ENCODE measurements at regions not wholly inside any gene's neighbourhood (a gene's known extent, or its start where the extent isn't known, plus 50 kb on each side); places are given as distances from the start of the nearest gene placed in this dataset.

DNA sequence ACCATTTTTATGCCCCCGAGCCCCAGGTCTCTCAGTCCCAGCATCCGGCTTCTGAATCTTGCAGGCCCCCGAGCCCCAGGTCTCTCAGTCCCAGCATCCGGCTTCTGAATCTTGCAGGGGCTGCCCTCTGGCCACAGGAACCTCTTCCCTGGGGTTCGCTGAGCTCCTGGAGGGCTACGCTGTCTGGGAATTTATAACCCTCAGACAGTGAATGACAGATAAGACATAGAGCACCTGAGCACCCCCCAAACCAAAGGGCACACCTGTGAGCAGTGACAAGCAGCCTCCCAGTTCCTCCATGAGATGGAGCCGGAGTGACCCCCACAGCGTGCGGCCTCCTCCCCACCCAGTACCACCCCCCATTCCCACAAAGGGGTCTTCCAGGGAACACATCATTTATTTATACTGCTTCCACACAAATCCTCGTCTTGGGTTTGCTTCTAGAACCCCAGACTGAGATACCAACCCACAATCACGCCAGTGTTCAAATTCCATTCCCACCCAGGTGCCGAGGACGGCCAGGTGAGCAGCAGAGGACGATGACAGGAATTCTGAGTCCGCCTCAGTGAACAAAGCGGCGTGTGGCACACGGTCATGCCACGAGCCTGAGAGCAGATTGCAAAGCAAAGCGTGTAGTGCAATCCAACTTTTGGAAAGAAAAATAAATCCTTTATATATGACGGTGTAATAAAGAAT, 57.7 kb upstream of the FAM20C start (continued):
- TF ChIP-seq, protein P1, sequence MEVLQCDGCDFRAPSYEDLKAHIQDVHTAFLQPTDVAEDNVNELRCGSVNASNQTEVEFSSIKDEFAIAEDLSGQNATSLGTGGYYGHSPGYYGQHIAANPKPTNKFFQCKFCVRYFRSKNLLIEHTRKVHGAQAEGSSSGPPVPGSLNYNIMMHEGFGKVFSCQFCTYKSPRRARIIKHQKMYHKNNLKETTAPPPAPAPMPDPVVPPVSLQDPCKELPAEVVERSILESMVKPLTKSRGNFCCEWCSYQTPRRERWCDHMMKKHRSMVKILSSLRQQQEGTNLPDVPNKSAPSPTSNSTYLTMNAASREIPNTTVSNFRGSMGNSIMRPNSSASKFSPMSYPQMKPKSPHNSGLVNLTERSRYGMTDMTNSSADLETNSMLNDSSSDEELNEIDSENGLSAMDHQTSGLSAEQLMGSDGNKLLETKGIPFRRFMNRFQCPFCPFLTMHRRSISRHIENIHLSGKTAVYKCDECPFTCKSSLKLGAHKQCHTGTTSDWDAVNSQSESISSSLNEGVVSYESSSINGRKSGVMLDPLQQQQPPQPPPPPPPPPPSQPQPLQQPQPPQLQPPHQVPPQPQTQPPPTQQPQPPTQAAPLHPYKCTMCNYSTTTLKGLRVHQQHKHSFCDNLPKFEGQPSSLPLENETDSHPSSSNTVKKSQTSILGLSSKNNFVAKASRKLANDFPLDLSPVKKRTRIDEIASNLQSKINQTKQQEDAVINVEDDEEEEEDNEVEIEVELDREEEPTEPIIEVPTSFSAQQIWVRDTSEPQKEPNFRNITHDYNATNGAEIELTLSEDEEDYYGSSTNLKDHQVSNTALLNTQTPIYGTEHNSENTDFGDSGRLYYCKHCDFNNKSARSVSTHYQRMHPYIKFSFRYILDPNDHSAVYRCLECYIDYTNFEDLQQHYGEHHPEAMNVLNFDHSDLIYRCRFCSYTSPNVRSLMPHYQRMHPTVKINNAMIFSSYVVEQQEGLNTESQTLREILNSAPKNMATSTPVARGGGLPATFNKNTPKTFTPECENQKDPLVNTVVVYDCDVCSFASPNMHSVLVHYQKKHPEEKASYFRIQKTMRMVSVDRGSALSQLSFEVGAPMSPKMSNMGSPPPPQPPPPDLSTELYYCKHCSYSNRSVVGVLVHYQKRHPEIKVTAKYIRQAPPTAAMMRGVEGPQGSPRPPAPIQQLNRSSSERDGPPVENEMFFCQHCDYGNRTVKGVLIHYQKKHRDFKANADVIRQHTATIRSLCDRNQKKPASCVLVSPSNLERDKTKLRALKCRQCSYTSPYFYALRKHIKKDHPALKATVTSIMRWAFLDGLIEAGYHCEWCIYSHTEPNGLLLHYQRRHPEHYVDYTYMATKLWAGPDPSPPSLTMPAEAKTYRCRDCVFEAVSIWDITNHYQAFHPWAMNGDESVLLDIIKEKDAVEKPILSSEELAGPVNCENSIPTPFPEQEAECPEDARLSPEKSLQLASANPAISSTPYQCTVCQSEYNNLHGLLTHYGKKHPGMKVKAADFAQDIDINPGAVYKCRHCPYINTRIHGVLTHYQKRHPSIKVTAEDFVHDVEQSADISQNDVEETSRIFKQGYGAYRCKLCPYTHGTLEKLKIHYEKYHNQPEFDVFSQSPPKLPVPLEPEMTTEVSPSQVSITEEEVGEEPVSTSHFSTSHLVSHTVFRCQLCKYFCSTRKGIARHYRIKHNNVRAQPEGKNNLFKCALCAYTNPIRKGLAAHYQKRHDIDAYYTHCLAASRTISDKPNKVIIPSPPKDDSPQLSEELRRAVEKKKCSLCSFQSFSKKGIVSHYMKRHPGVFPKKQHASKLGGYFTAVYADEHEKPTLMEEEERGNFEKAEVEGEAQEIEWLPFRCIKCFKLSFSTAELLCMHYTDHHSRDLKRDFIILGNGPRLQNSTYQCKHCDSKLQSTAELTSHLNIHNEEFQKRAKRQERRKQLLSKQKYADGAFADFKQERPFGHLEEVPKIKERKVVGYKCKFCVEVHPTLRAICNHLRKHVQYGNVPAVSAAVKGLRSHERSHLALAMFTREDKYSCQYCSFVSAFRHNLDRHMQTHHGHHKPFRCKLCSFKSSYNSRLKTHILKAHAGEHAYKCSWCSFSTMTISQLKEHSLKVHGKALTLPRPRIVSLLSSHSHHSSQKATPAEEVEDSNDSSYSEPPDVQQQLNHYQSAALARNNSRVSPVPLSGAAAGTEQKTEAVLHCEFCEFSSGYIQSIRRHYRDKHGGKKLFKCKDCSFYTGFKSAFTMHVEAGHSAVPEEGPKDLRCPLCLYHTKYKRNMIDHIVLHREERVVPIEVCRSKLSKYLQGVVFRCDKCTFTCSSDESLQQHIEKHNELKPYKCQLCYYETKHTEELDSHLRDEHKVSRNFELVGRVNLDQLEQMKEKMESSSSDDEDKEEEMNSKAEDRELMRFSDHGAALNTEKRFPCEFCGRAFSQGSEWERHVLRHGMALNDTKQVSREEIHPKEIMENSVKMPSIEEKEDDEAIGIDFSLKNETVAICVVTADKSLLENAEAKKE (CRISPR knock-in tag; IDR thresholded peaks at IDR 0.05): no peak
- no peak for TF ChIP-seq CREB1 (CRISPR knock-in tag; IDR thresholded peaks at IDR 0.05; ENCODE audit: low read depth)

DNA sequence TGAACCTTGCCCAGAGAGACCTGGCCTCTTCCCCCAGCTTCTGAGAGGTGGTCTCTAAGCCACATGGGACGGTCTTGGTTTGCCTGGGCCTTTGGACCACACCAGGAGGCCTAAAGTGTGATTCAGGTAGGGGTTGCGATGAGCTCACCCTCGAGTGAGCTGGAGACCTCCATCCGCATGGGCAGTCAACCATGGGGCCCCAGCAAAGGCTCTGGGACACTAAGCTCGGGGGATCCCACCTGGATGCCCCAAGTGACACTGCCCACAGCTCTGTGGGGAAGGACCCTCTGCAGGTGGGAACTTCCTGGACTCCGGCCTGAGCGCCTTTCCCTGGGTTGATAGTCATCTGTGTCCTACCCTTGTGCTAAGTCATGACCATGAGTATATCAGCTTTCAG, 57.1 kb upstream of the FAM20C start:
- Mint-ChIP-seq H3K4me3 (no peak overlapping the region), H3K36me3 (ENCODE audit: low read depth) (no peaks in the 10 kb centered on the region), H3K4me1 (peaks cover 23% of the 10 kb centered on the region), H3K9me3 (no peaks in the 10 kb centered on the region), H3K27me3 (ENCODE audit: insufficient read depth, low read depth, poor library complexity) (peaks cover 15% of the 10 kb centered on the region), H3K27ac (no peak overlapping the region)
- TF ChIP-seq, protein P2, sequence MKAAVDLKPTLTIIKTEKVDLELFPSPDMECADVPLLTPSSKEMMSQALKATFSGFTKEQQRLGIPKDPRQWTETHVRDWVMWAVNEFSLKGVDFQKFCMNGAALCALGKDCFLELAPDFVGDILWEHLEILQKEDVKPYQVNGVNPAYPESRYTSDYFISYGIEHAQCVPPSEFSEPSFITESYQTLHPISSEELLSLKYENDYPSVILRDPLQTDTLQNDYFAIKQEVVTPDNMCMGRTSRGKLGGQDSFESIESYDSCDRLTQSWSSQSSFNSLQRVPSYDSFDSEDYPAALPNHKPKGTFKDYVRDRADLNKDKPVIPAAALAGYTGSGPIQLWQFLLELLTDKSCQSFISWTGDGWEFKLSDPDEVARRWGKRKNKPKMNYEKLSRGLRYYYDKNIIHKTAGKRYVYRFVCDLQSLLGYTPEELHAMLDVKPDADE (IDR thresholded peaks at IDR 0.05): no peak
- no peak for TF ChIP-seq POLR2AphosphoS5 (IDR thresholded peaks at IDR 0.05; ENCODE audit: low read depth)
- TF ChIP-seq ZNF114 (CRISPR knock-in tag; IDR thresholded peaks at IDR 0.05): no peak
- no peak for TF ChIP-seq JUNB (IDR thresholded peaks at IDR 0.05; ENCODE audit: unreplicated experiment)
- TF ChIP-seq, protein P3, sequence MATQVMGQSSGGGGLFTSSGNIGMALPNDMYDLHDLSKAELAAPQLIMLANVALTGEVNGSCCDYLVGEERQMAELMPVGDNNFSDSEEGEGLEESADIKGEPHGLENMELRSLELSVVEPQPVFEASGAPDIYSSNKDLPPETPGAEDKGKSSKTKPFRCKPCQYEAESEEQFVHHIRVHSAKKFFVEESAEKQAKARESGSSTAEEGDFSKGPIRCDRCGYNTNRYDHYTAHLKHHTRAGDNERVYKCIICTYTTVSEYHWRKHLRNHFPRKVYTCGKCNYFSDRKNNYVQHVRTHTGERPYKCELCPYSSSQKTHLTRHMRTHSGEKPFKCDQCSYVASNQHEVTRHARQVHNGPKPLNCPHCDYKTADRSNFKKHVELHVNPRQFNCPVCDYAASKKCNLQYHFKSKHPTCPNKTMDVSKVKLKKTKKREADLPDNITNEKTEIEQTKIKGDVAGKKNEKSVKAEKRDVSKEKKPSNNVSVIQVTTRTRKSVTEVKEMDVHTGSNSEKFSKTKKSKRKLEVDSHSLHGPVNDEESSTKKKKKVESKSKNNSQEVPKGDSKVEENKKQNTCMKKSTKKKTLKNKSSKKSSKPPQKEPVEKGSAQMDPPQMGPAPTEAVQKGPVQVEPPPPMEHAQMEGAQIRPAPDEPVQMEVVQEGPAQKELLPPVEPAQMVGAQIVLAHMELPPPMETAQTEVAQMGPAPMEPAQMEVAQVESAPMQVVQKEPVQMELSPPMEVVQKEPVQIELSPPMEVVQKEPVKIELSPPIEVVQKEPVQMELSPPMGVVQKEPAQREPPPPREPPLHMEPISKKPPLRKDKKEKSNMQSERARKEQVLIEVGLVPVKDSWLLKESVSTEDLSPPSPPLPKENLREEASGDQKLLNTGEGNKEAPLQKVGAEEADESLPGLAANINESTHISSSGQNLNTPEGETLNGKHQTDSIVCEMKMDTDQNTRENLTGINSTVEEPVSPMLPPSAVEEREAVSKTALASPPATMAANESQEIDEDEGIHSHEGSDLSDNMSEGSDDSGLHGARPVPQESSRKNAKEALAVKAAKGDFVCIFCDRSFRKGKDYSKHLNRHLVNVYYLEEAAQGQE (IDR thresholded peaks at IDR 0.05; ENCODE audit: unreplicated experiment): no peak
- TF ChIP-seq NANOG (IDR thresholded peaks at IDR 0.05; ENCODE audit: borderline replicate concordance): no peak
- no peak for TF ChIP-seq EZH2phosphoT487 (IDR thresholded peaks at IDR 0.05; ENCODE audit: unreplicated experiment)
- Histone ChIP-seq H3K36me3 (ENCODE audit: insufficient read depth) (no peaks in the 10 kb centered on the region), H3K4me1 (ENCODE audit: insufficient read depth) (peaks cover 7% of the 10 kb centered on the region; the same call in 1 of the 2 replicates), H3F3A (replicated peaks; ENCODE audit: low read depth) (0 out of 2 replicates have a peak, but pooled peaks cover 5% of the 10 kb centered on the region), H3K79me2 (replicated peaks; ENCODE audit: insufficient read depth) (no peaks in the 10 kb centered on the region), H3K4me2 (no peak overlapping the region), H3K27me3 (ENCODE audit: insufficient read depth) (no peaks in the 10 kb centered on the region), H3K4me3 (no peak overlapping the region), H3K9me2 (ENCODE audit: insufficient read depth) (peaks cover 4% of the 10 kb centered on the region; the same call in 1 of the 2 replicates), H4K20me1 (replicated peaks; ENCODE audit: insufficient read depth) (no peaks in the 10 kb centered on the region), H2AFZ (no peak overlapping the region), H3K27ac (ENCODE audit: low read depth) (no peak overlapping the region)
- ATAC-seq (no peak), DNase-seq (ENCODE audit: low spot score) (no peak)

Data from GM23338 (cell line).